AG04450 (cell line): ENCODE measurements at regions not wholly inside any gene's neighbourhood (a gene's known extent, or its start where the extent isn't known, plus 50 kb on each side); places are given as distances from the start of the nearest gene placed in this dataset.

ENCODE experiments used
- CTCF ChIA-PET: fragments of 300-600, 350-600 bp; formaldehyde crosslinking; extraction: SDS; loops from one replicate; lab custom pipeline; 2022; ENCODE audit warnings: antibody characterized with exemption, inconsistent platforms; lab: Charles Lee
- POLR2A ChIA-PET: fragments of 350-600 bp; formaldehyde crosslinking; extraction: SDS; loops from one replicate; lab custom pipeline; 2021; ENCODE audit warnings: antibody characterized with exemption, inconsistent platforms; lab: Yijun Ruan, JAX
- DNase-seq: peaks from one replicate; pipeline ENCODE4 v3.0.0-alpha.2; 2011; ENCODE audit warnings: low read depth, low spot score
- H3K27ac ChIP-seq: one replicate; pipeline ENCODE4 v1.5.1; 2012; ENCODE audit warnings: low read depth, low read length, control low read depth
- H3K27me3 ChIP-seq: one replicate; pipeline ENCODE4 v1.6.0; 2012; ENCODE audit warnings: low read length; ENCODE audit not compliant: control insufficient read depth, insufficient read depth
- H3K4me3 ChIP-seq: 2 replicates; pipeline ENCODE4 v1.5.1; 2011; ENCODE audit warnings: mild to moderate bottlenecking, low read depth, low read length, control low read depth
- H3K9me3 ChIP-seq: 2 replicates; pipeline ENCODE4 v1.5.1; 2012; ENCODE audit warnings: low read length; ENCODE audit not compliant: control insufficient read depth, insufficient read depth
- TF ChIP-seq, protein P1 (sequence below): IDR thresholded peaks from 2 replicates; pipeline ENCODE4 v1.5.1; 2011; ENCODE audit warnings: low read depth, low read length, control low read depth, inconsistent platforms

GRCh38 chr3:127100459-127101410, 92.2 kb upstream of the PRR23E start:
- ChIA-PET POLR2A (no interaction called here), CTCF (no interaction called here)

GRCh38 chr3:127101411-127102187, 91.3 kb upstream of the PRR23E start:
- ChIA-PET POLR2A (no interaction called here), CTCF (no interaction called here)
- TF ChIP-seq, protein P1, sequence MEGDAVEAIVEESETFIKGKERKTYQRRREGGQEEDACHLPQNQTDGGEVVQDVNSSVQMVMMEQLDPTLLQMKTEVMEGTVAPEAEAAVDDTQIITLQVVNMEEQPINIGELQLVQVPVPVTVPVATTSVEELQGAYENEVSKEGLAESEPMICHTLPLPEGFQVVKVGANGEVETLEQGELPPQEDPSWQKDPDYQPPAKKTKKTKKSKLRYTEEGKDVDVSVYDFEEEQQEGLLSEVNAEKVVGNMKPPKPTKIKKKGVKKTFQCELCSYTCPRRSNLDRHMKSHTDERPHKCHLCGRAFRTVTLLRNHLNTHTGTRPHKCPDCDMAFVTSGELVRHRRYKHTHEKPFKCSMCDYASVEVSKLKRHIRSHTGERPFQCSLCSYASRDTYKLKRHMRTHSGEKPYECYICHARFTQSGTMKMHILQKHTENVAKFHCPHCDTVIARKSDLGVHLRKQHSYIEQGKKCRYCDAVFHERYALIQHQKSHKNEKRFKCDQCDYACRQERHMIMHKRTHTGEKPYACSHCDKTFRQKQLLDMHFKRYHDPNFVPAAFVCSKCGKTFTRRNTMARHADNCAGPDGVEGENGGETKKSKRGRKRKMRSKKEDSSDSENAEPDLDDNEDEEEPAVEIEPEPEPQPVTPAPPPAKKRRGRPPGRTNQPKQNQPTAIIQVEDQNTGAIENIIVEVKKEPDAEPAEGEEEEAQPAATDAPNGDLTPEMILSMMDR, result no peak
- DNase-seq, result no peak
- H3K27ac ChIP-seq, result no peak overlapping the region
- H3K9me3 ChIP-seq, result no peaks in the 10 kb centered on the region; the same call in 1 of the 2 replicates
- H3K4me3 ChIP-seq, result no peak overlapping the region
- peaks cover 8% of the 10 kb centered on the region for H3K27me3 ChIP-seq

More at GRCh38 chr3:127100459-127101410, 92.2 kb upstream of the PRR23E start:
- H3K9me3 ChIP-seq, result no peaks in the 10 kb centered on the region; the same call in 1 of the 2 replicates
- H3K27ac ChIP-seq, result no peak overlapping the region
- no peak overlapping the region for H3K4me3 ChIP-seq
- TF ChIP-seq, protein P1, result no peak
- peaks cover 15% of the 10 kb centered on the region for H3K27me3 ChIP-seq
- DNase-seq, result no peak

GRCh38 chr3:127102188-127102520, 90.8 kb upstream of the PRR23E start:
- no peak for DNase-seq
- TF ChIP-seq, protein P1, result no peak
- Histone ChIP-seq H3K4me3 (no peak overlapping the region), H3K27me3 (peaks cover 6% of the 10 kb centered on the region), H3K27ac (no peak overlapping the region), H3K9me3 (no peaks in the 10 kb centered on the region; the same call in 1 of the 2 replicates)
- ChIA-PET POLR2A (no interaction called here), CTCF (no interaction called here)

DNA sequence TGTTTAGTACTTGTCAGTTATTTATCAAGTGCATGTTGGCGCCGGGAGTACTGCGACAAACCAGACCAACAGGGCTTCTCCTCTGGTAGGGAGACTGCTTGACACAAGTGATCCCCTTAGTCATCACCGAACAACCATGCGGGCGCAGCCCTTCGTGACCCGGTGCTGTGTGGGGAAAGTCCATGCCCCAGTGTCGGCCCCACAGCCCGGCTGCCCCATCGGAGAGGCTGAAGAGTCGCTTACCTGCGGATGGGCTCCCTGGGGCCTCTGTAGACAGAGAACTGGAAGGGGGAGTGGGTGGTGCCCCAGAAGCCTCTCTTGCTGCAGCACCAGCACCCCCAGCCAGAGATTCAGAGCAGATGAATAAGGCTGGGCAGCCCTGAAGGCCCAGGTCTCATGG, 90.3 kb upstream of the PRR23E start:
- CTCF ChIA-PET, result no interaction called here
- DNase-seq, result no peak
- Histone ChIP-seq H3K4me3 (no peak overlapping the region), H3K27ac (no peak overlapping the region), H3K9me3 (no peaks in the 10 kb centered on the region; the same call in 1 of the 2 replicates), H3K27me3 (peaks cover 6% of the 10 kb centered on the region)
- TF ChIP-seq, protein P1, result no peak
- POLR2A ChIA-PET, result no interaction called here
